ENCODE measurements at regions not wholly inside any gene's neighbourhood (a gene's known extent, or its start where the extent isn't known, plus 50 kb on each side); places are given as distances from the start of the nearest gene placed in this dataset.
"Not testable (repeated sequence)": the region's sequence is repeated elsewhere in the genome, so short reads cannot be mapped to it uniquely, and the experiment has no call there.

GRCh38 chr1:146283527-146283880, 54.7 kb upstream of the NOTCH2NLA start:
- not testable (repeated sequence) for H3K36me3 Mint-ChIP-seq (ENCODE audit: low read depth)

DNA sequence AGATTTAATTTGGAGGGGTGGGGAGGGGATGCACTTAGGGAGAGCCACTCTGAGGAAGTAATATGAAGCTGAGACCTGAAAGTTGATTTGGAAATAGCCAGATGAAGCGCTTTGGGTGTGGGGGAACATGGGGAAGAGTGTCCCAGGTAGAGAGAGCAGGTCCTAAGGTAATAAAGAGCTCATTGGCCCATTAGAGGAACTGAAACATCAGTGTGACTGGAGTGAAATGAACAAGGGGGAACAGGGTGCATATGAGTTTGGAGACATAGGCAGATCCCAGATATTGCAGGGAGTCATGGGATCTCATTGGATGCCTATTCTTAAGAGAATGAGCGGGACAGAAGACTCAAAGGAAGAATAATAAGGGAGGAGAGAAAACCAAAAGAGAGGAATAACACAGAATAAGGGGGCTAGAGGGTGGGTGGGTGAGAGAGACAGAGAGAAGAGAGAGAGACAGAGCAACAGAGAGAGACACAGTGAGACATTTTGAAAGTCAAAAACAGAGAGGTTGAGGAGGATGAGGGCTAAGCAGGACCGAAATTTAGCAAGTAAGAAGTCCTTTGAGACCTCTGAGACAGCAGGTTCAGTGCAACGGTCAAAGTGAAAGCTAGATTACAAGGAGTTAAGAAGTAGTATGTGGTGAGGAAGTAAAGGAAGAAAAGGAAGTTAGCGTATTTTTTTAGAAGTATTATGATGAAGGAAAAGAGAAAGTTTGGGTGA, 54.1 kb upstream of the NOTCH2NLA start:
- H3K27ac Mint-ChIP-seq; H3K9me3 Mint-ChIP-seq; H3K9ac ChIP-seq (ENCODE audit: extremely low read depth, low read length, poor library complexity, severe bottlenecking); H3K36me3 Mint-ChIP-seq (ENCODE audit: low read depth); DNase-seq; H3K4me1 ChIP-seq (ENCODE audit: control insufficient read depth, insufficient read depth, low read length); H3K27me3 ChIP-seq (ENCODE audit: control insufficient read depth, insufficient read depth, low read length, poor library complexity, severe bottlenecking); H3K9me3 ChIP-seq (ENCODE audit: control insufficient read depth, low read length); H3K27me3 Mint-ChIP-seq (ENCODE audit: insufficient read depth); H3K4me3 Mint-ChIP-seq; H3K4me1 Mint-ChIP-seq; H3K27ac ChIP-seq (ENCODE audit: low read depth, low read length); H3K36me3 ChIP-seq (ENCODE audit: control insufficient read depth, insufficient read depth, low read length); H3K4me3 ChIP-seq (ENCODE audit: low read length): not testable (repeated sequence)
- no CpG with 5 or more reads among the region's 5 CpGs for WGBS, 2 experiments (ENCODE audit: insufficient coverage in 1 of 2, insufficient read length in 1 of 2)

More at GRCh38 chr1:146283527-146283880, 54.7 kb upstream of the NOTCH2NLA start:
- not testable (repeated sequence) for H3K36me3 ChIP-seq (ENCODE audit: control insufficient read depth, insufficient read depth, low read length); H3K27me3 ChIP-seq (ENCODE audit: control insufficient read depth, insufficient read depth, low read length, poor library complexity, severe bottlenecking); H3K9me3 ChIP-seq (ENCODE audit: control insufficient read depth, low read length); DNase-seq; H3K27ac Mint-ChIP-seq; H3K27me3 Mint-ChIP-seq (ENCODE audit: insufficient read depth); H3K4me1 Mint-ChIP-seq; H3K4me3 Mint-ChIP-seq; H3K9me3 Mint-ChIP-seq; H3K4me1 ChIP-seq (ENCODE audit: control insufficient read depth, insufficient read depth, low read length); H3K9ac ChIP-seq (ENCODE audit: extremely low read depth, low read length, poor library complexity, severe bottlenecking); H3K4me3 ChIP-seq (ENCODE audit: low read length); H3K27ac ChIP-seq (ENCODE audit: low read depth, low read length)
- WGBS, 2 experiments (ENCODE audit: insufficient coverage in 1 of 2, insufficient read length in 1 of 2): no CpG with 5 or more reads among the region's 3 CpGs

GRCh38 chr1:146281522-146281921, 52.7 kb upstream of the NOTCH2NLA start:
- not testable (repeated sequence) for H3K27me3 ChIP-seq (ENCODE audit: control insufficient read depth, insufficient read depth, low read length, poor library complexity, severe bottlenecking); H3K9ac ChIP-seq (ENCODE audit: extremely low read depth, low read length, poor library complexity, severe bottlenecking); H3K27me3 Mint-ChIP-seq (ENCODE audit: insufficient read depth); H3K9me3 ChIP-seq (ENCODE audit: control insufficient read depth, low read length); H3K27ac ChIP-seq (ENCODE audit: low read depth, low read length); H3K4me3 Mint-ChIP-seq; H3K36me3 ChIP-seq (ENCODE audit: control insufficient read depth, insufficient read depth, low read length); DNase-seq; H3K4me1 ChIP-seq (ENCODE audit: control insufficient read depth, insufficient read depth, low read length); H3K36me3 Mint-ChIP-seq (ENCODE audit: low read depth); H3K27ac Mint-ChIP-seq; H3K4me1 Mint-ChIP-seq; H3K4me3 ChIP-seq (ENCODE audit: low read length); H3K9me3 Mint-ChIP-seq
- no CpG with 5 or more reads among the region's 4 CpGs for whole genome bisulfite sequencing, 2 experiments (ENCODE audit: insufficient coverage in 1 of 2, insufficient read length in 1 of 2)

- H3K27me3 Mint-ChIP-seq (ENCODE audit: insufficient read depth); H3K9me3 ChIP-seq (ENCODE audit: control insufficient read depth, low read length); H3K27ac Mint-ChIP-seq; H3K36me3 Mint-ChIP-seq (ENCODE audit: low read depth); H3K4me1 Mint-ChIP-seq; H3K36me3 ChIP-seq (ENCODE audit: control insufficient read depth, insufficient read depth, low read length); H3K4me1 ChIP-seq (ENCODE audit: control insufficient read depth, insufficient read depth, low read length); H3K9me3 Mint-ChIP-seq; H3K4me3 Mint-ChIP-seq; DNase-seq; H3K4me3 ChIP-seq (ENCODE audit: low read length); H3K27ac ChIP-seq (ENCODE audit: low read depth, low read length); H3K9ac ChIP-seq (ENCODE audit: extremely low read depth, low read length, poor library complexity, severe bottlenecking); H3K27me3 ChIP-seq (ENCODE audit: control insufficient read depth, insufficient read depth, low read length, poor library complexity, severe bottlenecking): not testable (repeated sequence)
- WGBS, 2 experiments (ENCODE audit: insufficient coverage in 1 of 2, insufficient read length in 1 of 2): no CpG with 5 or more reads among the region's 2 CpGs
Measured at GRCh38 chr1:146278758-146279157, 49.9 kb upstream of the NOTCH2NLA start.
